GM12864 (cell line): ENCODE measurements at regions not wholly inside any gene's neighbourhood (a gene's known extent, or its start where the extent isn't known, plus 50 kb on each side); places are given as distances from the start of the nearest gene placed in this dataset.

ENCODE experiments used
- DNase-seq: peaks from one replicate; pipeline ENCODE4 v3.0.0-alpha.2; 2011; ENCODE audit warnings: low read depth
- H3K4me3 ChIP-seq: 2 replicates; pipeline ENCODE4 v1.5.1; 2011; ENCODE audit warnings: mild to moderate bottlenecking, low read depth, low read length, control low read depth
- TF ChIP-seq, protein P1 (sequence below): IDR thresholded peaks from 2 replicates; pipeline ENCODE4 v1.5.1; 2011; ENCODE audit warnings: low read depth, mild to moderate bottlenecking, moderate library complexity, low read length, control low read depth, inconsistent platforms; ENCODE audit errors: missing control alignments

DNA sequence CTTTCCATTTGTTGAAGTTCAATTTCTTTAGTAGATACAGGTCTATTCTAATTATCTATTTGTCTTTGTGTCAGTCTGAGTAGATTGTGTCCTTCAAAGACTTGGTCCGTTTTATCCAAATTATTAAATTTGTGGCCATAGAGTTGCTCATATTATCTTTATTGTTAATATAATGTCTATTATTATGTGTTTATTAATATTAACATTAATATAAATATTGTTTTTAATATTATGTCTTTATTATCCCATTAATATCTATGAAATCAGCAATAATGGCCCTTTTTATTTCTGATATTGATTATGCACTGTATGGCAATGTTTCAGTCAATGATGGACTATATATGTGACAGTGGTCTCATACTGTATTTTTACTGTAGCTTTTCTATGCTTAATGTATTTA is 2067.3 kb upstream of the AGA start:
- no peak for DNase-seq
- H3K4me3 ChIP-seq, result no peak overlapping the region
- TF ChIP-seq, protein P1, sequence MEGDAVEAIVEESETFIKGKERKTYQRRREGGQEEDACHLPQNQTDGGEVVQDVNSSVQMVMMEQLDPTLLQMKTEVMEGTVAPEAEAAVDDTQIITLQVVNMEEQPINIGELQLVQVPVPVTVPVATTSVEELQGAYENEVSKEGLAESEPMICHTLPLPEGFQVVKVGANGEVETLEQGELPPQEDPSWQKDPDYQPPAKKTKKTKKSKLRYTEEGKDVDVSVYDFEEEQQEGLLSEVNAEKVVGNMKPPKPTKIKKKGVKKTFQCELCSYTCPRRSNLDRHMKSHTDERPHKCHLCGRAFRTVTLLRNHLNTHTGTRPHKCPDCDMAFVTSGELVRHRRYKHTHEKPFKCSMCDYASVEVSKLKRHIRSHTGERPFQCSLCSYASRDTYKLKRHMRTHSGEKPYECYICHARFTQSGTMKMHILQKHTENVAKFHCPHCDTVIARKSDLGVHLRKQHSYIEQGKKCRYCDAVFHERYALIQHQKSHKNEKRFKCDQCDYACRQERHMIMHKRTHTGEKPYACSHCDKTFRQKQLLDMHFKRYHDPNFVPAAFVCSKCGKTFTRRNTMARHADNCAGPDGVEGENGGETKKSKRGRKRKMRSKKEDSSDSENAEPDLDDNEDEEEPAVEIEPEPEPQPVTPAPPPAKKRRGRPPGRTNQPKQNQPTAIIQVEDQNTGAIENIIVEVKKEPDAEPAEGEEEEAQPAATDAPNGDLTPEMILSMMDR, result no peak

DNA sequence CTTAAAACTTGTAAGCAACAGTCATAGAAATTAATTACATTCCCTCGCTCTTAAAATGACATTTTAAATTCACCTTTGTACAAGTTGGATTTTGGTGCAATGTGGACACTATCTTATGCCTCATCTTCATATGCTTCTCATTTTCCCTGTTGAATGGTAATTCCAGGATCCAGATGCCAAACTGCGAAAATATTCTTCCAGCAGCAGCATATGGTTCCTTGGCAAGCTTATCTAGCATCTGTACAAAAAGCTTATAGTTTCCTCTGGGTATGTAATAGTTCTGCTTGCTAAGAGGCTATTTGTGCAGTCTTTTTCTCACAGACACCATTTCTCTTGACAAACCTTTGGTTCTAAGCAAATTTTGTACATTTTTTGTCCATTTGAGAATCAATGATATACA is 2079.7 kb upstream of the AGA start:
- no peak overlapping the region for H3K4me3 ChIP-seq
- TF ChIP-seq, protein P1, result no peak
- DNase-seq, result no peak

DNA sequence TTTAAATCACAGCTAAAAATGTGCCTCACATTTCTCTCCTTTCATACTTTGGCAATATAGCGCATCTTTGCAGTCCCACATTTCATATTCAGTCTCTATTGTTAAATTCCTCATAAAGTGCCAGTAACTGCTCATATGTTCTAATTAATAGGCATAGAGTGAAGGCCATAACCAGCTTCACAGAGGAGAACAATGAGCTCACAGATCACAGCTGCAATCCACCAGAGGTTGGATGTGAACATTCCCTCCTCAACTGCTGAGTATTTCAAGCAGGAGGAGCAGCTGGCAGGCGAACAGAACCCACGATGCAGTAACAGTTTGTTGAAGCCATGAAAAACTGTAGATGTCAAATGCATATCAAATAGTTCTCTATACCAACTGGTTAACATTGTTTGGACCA is 2088.7 kb upstream of the AGA start:
- no peak for DNase-seq
- H3K4me3 ChIP-seq, result no peak overlapping the region
- TF ChIP-seq, protein P1, result no peak

DNA sequence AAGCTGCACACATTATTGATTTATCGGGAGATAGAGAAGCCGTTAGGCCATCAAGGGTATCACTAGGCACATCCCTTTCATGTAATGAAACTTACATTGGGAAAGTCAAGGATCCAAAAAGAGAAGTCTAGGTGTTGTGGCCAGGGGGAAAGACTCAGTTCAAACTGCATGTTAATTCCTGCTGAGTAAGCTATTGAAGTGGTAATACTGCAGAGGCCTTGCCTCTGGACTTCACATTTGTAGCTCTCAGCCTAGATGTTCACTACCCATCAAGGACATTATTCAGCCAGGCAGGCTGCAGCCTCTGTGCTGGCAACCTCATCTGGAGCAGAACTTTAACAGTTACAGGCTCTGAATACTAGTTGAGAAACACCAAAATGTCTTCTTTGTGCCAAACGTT is 2094.5 kb upstream of the AGA start:
- no peak for DNase-seq
- TF ChIP-seq, protein P1, result no peak
- no peak overlapping the region for H3K4me3 ChIP-seq

DNA sequence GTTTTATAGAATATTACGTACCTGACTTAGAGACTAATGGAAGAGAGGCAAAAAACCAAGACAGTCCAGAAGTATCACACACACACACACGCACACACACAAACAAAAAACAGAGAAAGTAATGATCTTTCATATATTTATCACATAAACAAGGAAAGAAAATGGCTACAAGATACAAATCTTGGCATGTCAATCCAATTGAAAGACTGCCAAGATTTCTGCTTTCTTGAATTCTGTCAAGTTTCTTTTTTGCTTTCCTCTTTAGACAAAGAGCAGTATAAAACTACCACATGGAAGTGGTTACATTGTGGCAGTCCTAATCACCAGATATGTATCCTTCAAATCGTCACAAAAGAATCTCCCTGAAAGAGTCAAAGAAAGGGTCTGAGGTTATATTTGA is 2097.4 kb upstream of the AGA start:
- H3K4me3 ChIP-seq, result no peak overlapping the region
- TF ChIP-seq, protein P1, result no peak
- no peak for DNase-seq

DNA sequence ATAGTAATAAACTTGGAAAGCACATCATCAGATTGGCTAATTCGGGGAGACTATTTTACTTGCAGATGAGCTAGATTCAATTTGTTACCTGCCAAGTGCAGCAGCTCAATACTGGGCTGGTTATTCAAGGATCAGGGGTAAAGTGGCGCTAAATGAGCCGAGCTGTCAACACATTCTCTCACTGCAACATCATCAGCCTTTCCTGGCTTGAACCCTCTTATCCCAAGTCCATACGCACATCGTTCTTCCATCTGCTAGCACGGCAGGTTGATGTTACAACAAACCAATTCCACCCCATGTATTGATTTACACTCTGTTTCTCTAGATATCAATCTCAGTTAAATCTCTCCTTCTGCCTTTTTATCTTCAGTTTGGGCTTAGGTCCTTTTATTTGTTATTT is 2101.5 kb upstream of the AGA start:
- TF ChIP-seq, protein P1, result no peak
- no peak overlapping the region for H3K4me3 ChIP-seq

DNA sequence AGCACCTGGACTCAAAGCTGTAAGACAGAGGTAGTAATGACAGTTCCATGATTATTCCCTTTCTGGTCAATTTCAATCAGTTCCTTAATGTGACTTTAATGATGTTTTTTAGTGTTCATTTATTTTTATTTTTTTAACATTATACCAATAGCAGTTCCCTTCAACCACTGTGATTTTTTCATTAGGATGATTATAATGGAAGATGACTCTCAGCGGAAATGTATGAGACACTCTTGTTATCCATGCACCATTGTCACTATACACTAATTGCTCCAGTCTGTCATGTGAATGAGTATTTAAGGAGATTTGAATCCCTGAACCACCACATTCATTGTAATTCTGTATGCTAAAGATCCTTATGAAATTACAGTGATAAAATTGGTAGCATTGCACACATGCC is 2102.3 kb upstream of the AGA start:
- TF ChIP-seq, protein P1, result no peak
- H3K4me3 ChIP-seq, result no peak overlapping the region
- DNase-seq, result no peak

More for the DNA sequence above, 2101.5 kb upstream of the AGA start:
- DNase-seq, result no peak
